HCT116 (cell line): ENCODE measurements at regions not wholly inside any gene's neighbourhood (a gene's known extent, or its start where the extent isn't known, plus 50 kb on each side); places are given as distances from the start of the nearest gene placed in this dataset.

Source experiments
- ATAC-seq: fragments of 200-7000 bp; cut with Tn5 transposase; 2 replicates; pipeline ENCODE4 v1.9.1; 2020; ENCODE audit warnings: mild to moderate bottlenecking, moderate library complexity
- BruUV-seq: library from RNA; stranded (reverse); fragments of 400-500 nt; replicated peaks from 2 replicates; lab custom pipeline; 2021; lab: Mats Ljungman, UMichigan
- CTCF ChIA-PET: fragments of 300-600 bp; sonication (Branson Sonifier 250); formaldehyde crosslinking; loops from one replicate; lab custom pipeline; 2021; ENCODE audit warnings: antibody characterized with exemption; lab: Charles Lee
- POLR2A ChIA-PET: fragments of 300-600, 350-600 bp; sonication (Branson Sonifier 250); formaldehyde crosslinking; loops from one replicate; lab custom pipeline; 2021; ENCODE audit warnings: antibody characterized with exemption; lab: Charles Lee
- RAD21 ChIA-PET, 2 experiments: fragments of 300-600 bp; sonication (Branson Sonifier 250); formaldehyde crosslinking; loops; one replicate each; lab custom pipeline; 2023; ENCODE audit warnings: low total read pairs in 2 of 2; ENCODE audit not compliant: uncharacterized antibody in 2 of 2, unreplicated experiment in 2 of 2, low non-redundant PET in 1 of 2; lab: Charles Lee
- DNase-seq: peaks from one replicate; pipeline ENCODE4 v3.0.0-alpha.2; 2010; ENCODE audit warnings: low read depth, low spot score
- H2AFZ ChIP-seq: fragments of 200-600 bp; shearing (Covaris generic), sonication (generic); 2 replicates; pipeline ENCODE4 v1.6.1; 2017; ENCODE audit warnings: low read depth, mixed run types, mixed read lengths, antibody characterized with exemption, low read length; ENCODE audit not compliant: poor library complexity, severe bottlenecking
- H3K27ac ChIP-seq: 2 replicates; pipeline ENCODE4 v1.5.1; 2012; ENCODE audit warnings: low read depth, low read length
- H3K27me3 ChIP-seq: fragments of 200-600 bp; sonication (generic); 2 replicates; pipeline ENCODE4 v1.6.1; 2016; ENCODE audit warnings: mixed run types, low read length, mixed read lengths; ENCODE audit not compliant: insufficient read depth
- H3K36me3 ChIP-seq, 2 experiments: fragments of 200-500 bp in 1 of 2; fragments of 200-600 bp in 1 of 2; sonication (Bioruptor generic) in 1 of 2; sonication (generic) in 1 of 2; 2 replicates each; pipeline versions ENCODE4 v1.5.1 to v1.6.1; 2014 to 2016; ENCODE audit warnings: low read length in 2 of 2, inconsistent platforms in 1 of 2, mixed read lengths in 1 of 2, mixed run types in 1 of 2; ENCODE audit not compliant: insufficient read depth in 2 of 2, control insufficient read depth in 1 of 2
- H3K4me1 ChIP-seq, 2 experiments: fragments of 200-600 bp in 1 of 2; sonication (generic) in 1 of 2; 2 replicates each; pipeline versions ENCODE4 v1.5.1 to v1.6.1; 2012 to 2017; ENCODE audit warnings: low read length in 2 of 2, inconsistent platforms in 1 of 2, mild to moderate bottlenecking in 1 of 2, mixed read lengths in 1 of 2, mixed run types in 1 of 2, moderate library complexity in 1 of 2; ENCODE audit not compliant: insufficient read depth in 2 of 2, control insufficient read depth in 1 of 2
- H3K4me2 ChIP-seq: fragments of 200-600 bp; sonication (generic); 2 replicates; pipeline ENCODE4 v1.6.1; 2017; ENCODE audit warnings: mixed run types, low read length, mixed read lengths
- H3K4me3 ChIP-seq, 2 experiments: fragments of 200-600 bp in 1 of 2; sonication (generic) in 1 of 2; replicated peaks in 1 of 2; 2 replicates each; pipeline ENCODE4 v1.5.1; 2011 to 2016; ENCODE audit warnings: low read length in 2 of 2, control low read depth in 1 of 2, low read depth in 1 of 2, mild to moderate bottlenecking in 1 of 2, mixed read lengths in 1 of 2, mixed run types in 1 of 2
- H3K79me2 ChIP-seq: fragments of 200-600 bp; sonication (generic); 2 replicates; pipeline ENCODE4 v1.6.1; 2017; ENCODE audit warnings: mild to moderate bottlenecking, mixed run types, low read length, moderate library complexity, mixed read lengths; ENCODE audit not compliant: insufficient read depth
- H3K9ac ChIP-seq: fragments of 200-600 bp; sonication (generic); 2 replicates; pipeline ENCODE4 v1.6.1; 2016; ENCODE audit warnings: low read length, mixed read lengths
- H3K9me2 ChIP-seq: fragments of 200-600 bp; sonication (generic), shearing (Covaris generic); 2 replicates; pipeline ENCODE4 v1.6.1; 2017; ENCODE audit warnings: mixed run types, mild to moderate bottlenecking, moderate library complexity; ENCODE audit not compliant: insufficient read depth
- H3K9me3 ChIP-seq, 2 experiments: fragments of 200-500 bp in 1 of 2; fragments of 200-600 bp in 1 of 2; sonication (Bioruptor generic) in 1 of 2; sonication (generic) in 1 of 2; 2 replicates each; pipeline ENCODE4 v1.6.1; 2014 to 2017; ENCODE audit warnings: low read length in 2 of 2, mixed read lengths in 2 of 2, inconsistent platforms in 1 of 2, low read depth in 1 of 2, mild to moderate bottlenecking in 1 of 2, mixed run types in 1 of 2, moderate library complexity in 1 of 2; ENCODE audit not compliant: control insufficient read depth in 1 of 2, insufficient read depth in 1 of 2
- H4K20me1 ChIP-seq: fragments of 200-600 bp; sonication (generic), shearing (Covaris generic); 2 replicates; pipeline ENCODE4 v1.6.1; 2017; ENCODE audit warnings: mixed run types, mild to moderate bottlenecking, moderate library complexity; ENCODE audit not compliant: insufficient read depth
- CBX3 ChIP-seq: IDR thresholded peaks from 2 replicates; pipeline ENCODE4 v1.6.1; 2012; ENCODE audit warnings: low read depth
- CEBPB ChIP-seq: IDR thresholded peaks from 2 replicates; pipeline ENCODE4 v1.6.1; 2012; ENCODE audit warnings: low read depth
- EGR1 ChIP-seq: IDR thresholded peaks from 2 replicates; pipeline ENCODE4 v1.6.1; 2012; ENCODE audit warnings: low read depth
- ELF1 ChIP-seq: IDR thresholded peaks from 2 replicates; pipeline ENCODE4 v1.6.1; 2012; ENCODE audit warnings: low read depth, borderline replicate concordance
- EZH2 ChIP-seq: fragments of 200-600 bp; sonication (generic); IDR thresholded peaks from 2 replicates; pipeline ENCODE4 v1.6.1; 2017; ENCODE audit warnings: antibody characterized with exemption, mixed run types
- EZH2phosphoT487 ChIP-seq: fragments of 200-600 bp; IDR thresholded peaks from 2 replicates; pipeline ENCODE4 v1.6.1; 2018; ENCODE audit warnings: antibody characterized with exemption, borderline replicate concordance
- FOSL1 ChIP-seq: IDR thresholded peaks from 2 replicates; pipeline ENCODE4 v1.6.1; 2012; ENCODE audit warnings: low read depth
- POLR2A ChIP-seq: IDR thresholded peaks from 2 replicates; pipeline ENCODE4 v1.7.0; 2011; ENCODE audit warnings: borderline replicate concordance; ENCODE audit not compliant: insufficient read depth, insufficient read length; ENCODE audit errors: extremely low read depth
- POLR2AphosphoS5 ChIP-seq: IDR thresholded peaks from 2 replicates; pipeline ENCODE4 v1.6.1; 2011; ENCODE audit warnings: mild to moderate bottlenecking, low read depth, low read length, moderate library complexity
- RAD21 ChIP-seq: IDR thresholded peaks from 2 replicates; pipeline ENCODE4 v1.6.1; 2012; ENCODE audit warnings: low read depth, mild to moderate bottlenecking
- SIN3A ChIP-seq: IDR thresholded peaks from 2 replicates; pipeline ENCODE4 v1.6.1; 2012; ENCODE audit warnings: low read depth
- SP1 ChIP-seq: IDR thresholded peaks from 2 replicates; pipeline ENCODE4 v1.6.1; 2012; ENCODE audit warnings: low read depth
- SRF ChIP-seq: IDR thresholded peaks from 2 replicates; pipeline ENCODE4 v1.6.1; 2012; ENCODE audit warnings: low read depth
- TCF7L2 ChIP-seq: IDR thresholded peaks from 2 replicates; pipeline ENCODE4 v1.7.0; 2011; ENCODE audit warnings: borderline replicate concordance, inconsistent platforms; ENCODE audit not compliant: insufficient read depth, insufficient read length; ENCODE audit errors: extremely low read depth
- YY1 ChIP-seq: IDR thresholded peaks from 2 replicates; pipeline ENCODE4 v1.6.1; 2011; ENCODE audit warnings: low read length, low read depth, moderate library complexity, mild to moderate bottlenecking; ENCODE audit not compliant: insufficient replicate concordance; ENCODE audit errors: extremely low read depth
- ZFX ChIP-seq: fragments of 450-650 bp; IDR thresholded peaks from 2 replicates; pipeline ENCODE4 v1.6.1; 2017
- ZNF274 ChIP-seq: fragments of 200-500 bp; sonication (Bioruptor generic); IDR thresholded peaks from 2 replicates; pipeline ENCODE4 v1.6.1; 2014; ENCODE audit warnings: mild to moderate bottlenecking, low read depth, low read length, inconsistent platforms
- intact Hi-C: fragments of 100-400 bp; cut with micrococcal nuclease; formaldehyde crosslinking; loops from 2 replicates; pipeline ENCODE4 v1.10.0; 2022
- TF ChIP-seq, protein P1 (sequence below), 3 experiments: fragments of 200-600 bp in 1 of 3; sonication (generic) in 1 of 3; IDR thresholded peaks in 2 of 3; conservative IDR thresholded peaks in 1 of 3; 2 replicates each; pipeline ENCODE4 v1.5.1; 2012 to 2017; ENCODE audit warnings: low read depth in 2 of 3, low read length in 2 of 3, antibody characterized with exemption in 1 of 3, borderline replicate concordance in 1 of 3, control low read depth in 1 of 3, mild to moderate bottlenecking in 1 of 3, mixed read lengths in 1 of 3, mixed run types in 1 of 3, moderate library complexity in 1 of 3; ENCODE audit not compliant: insufficient read depth in 1 of 3
- TF ChIP-seq, protein P2 (sequence below): IDR thresholded peaks from 2 replicates; pipeline ENCODE4 v1.6.1; 2012; ENCODE audit warnings: low read depth
- TF ChIP-seq, protein P3 (sequence below): IDR thresholded peaks from 2 replicates; pipeline ENCODE4 v1.6.1; 2011; ENCODE audit warnings: mild to moderate bottlenecking, low read length, moderate library complexity; ENCODE audit not compliant: insufficient replicate concordance; ENCODE audit errors: extremely low read depth

DNA sequence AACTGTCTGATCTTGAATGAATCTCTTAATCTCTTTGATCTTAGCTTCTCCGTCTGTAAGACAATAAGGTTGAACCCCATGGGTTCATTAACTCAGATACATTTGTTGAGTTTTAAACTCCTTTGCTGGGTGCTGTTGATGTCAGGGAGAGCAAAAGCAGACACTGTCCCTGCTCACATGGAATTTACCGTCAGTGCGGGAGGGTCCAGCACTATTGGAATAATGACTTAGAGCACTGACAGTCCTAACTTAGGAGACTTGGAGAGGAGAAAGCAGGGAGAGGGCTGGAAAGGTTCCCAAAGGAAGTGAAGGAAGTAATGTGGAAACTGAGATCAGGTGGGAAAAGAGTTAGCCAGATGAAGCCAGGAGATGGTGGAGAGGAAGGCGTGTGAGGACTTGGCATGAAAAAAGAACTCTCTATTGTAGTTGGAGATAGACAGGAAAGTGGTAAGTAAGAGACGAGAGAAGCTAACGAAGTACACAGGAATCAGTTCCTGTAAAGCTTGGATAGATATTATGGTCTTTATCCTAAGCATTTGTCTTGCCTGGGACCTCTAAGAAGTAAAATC is 141.4 kb upstream of the SERTAD2 start:
- ATAC-seq (no peak), DNase-seq (no peak)
- no peak overlapping the region for H2AFZ ChIP-seq
- no peaks in the 10 kb centered on the region for H3K27me3 ChIP-seq
- no peak overlapping the region for H3K4me2 ChIP-seq
- no peaks in the 10 kb centered on the region for H3K36me3 ChIP-seq
- H4K20me1 ChIP-seq = no peaks in the 10 kb centered on the region
- TF ChIP-seq SIN3A (no peak), EGR1 (no peak), CBX3 (no peak), SP1 (no peak), RAD21 (no peak), ZFX (no peak), POLR2AphosphoS5 (no peak), ELF1 (no peak), EZH2 (no peak), SRF (no peak), YY1 (no peak), EZH2phosphoT487 (no peak), POLR2A (no peak), FOSL1 (no peak), CEBPB (no peak), ZNF274 (no peak), TCF7L2 (no peak)
- TF ChIP-seq, protein P1, sequence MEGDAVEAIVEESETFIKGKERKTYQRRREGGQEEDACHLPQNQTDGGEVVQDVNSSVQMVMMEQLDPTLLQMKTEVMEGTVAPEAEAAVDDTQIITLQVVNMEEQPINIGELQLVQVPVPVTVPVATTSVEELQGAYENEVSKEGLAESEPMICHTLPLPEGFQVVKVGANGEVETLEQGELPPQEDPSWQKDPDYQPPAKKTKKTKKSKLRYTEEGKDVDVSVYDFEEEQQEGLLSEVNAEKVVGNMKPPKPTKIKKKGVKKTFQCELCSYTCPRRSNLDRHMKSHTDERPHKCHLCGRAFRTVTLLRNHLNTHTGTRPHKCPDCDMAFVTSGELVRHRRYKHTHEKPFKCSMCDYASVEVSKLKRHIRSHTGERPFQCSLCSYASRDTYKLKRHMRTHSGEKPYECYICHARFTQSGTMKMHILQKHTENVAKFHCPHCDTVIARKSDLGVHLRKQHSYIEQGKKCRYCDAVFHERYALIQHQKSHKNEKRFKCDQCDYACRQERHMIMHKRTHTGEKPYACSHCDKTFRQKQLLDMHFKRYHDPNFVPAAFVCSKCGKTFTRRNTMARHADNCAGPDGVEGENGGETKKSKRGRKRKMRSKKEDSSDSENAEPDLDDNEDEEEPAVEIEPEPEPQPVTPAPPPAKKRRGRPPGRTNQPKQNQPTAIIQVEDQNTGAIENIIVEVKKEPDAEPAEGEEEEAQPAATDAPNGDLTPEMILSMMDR (IDR thresholded peaks at IDR 0.05 in 2 of 3, conservative IDR thresholded peaks at IDR 0.05 in 1 of 3; ENCODE audit: borderline replicate concordance in 1 of 3, insufficient read depth in 1 of 3, low read depth in 2 of 3, low read length in 2 of 3) = no peak
- TF ChIP-seq, protein P2, sequence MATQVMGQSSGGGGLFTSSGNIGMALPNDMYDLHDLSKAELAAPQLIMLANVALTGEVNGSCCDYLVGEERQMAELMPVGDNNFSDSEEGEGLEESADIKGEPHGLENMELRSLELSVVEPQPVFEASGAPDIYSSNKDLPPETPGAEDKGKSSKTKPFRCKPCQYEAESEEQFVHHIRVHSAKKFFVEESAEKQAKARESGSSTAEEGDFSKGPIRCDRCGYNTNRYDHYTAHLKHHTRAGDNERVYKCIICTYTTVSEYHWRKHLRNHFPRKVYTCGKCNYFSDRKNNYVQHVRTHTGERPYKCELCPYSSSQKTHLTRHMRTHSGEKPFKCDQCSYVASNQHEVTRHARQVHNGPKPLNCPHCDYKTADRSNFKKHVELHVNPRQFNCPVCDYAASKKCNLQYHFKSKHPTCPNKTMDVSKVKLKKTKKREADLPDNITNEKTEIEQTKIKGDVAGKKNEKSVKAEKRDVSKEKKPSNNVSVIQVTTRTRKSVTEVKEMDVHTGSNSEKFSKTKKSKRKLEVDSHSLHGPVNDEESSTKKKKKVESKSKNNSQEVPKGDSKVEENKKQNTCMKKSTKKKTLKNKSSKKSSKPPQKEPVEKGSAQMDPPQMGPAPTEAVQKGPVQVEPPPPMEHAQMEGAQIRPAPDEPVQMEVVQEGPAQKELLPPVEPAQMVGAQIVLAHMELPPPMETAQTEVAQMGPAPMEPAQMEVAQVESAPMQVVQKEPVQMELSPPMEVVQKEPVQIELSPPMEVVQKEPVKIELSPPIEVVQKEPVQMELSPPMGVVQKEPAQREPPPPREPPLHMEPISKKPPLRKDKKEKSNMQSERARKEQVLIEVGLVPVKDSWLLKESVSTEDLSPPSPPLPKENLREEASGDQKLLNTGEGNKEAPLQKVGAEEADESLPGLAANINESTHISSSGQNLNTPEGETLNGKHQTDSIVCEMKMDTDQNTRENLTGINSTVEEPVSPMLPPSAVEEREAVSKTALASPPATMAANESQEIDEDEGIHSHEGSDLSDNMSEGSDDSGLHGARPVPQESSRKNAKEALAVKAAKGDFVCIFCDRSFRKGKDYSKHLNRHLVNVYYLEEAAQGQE = no peak
- TF ChIP-seq, protein P3, sequence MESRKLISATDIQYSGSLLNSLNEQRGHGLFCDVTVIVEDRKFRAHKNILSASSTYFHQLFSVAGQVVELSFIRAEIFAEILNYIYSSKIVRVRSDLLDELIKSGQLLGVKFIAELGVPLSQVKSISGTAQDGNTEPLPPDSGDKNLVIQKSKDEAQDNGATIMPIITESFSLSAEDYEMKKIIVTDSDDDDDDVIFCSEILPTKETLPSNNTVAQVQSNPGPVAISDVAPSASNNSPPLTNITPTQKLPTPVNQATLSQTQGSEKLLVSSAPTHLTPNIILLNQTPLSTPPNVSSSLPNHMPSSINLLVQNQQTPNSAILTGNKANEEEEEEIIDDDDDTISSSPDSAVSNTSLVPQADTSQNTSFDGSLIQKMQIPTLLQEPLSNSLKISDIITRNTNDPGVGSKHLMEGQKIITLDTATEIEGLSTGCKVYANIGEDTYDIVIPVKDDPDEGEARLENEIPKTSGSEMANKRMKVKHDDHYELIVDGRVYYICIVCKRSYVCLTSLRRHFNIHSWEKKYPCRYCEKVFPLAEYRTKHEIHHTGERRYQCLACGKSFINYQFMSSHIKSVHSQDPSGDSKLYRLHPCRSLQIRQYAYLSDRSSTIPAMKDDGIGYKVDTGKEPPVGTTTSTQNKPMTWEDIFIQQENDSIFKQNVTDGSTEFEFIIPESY = no peak
- H3K9ac ChIP-seq = no peak overlapping the region
- H3K27ac ChIP-seq = no peak overlapping the region
- no peaks in the 10 kb centered on the region for H3K79me2 ChIP-seq
- ChIA-PET RAD21 (no interaction called here), CTCF (no interaction called here), POLR2A (no interaction called here)
- no peak overlapping the region for H3K4me3 ChIP-seq
- H3K9me3 ChIP-seq = no peaks in the 10 kb centered on the region
- no peaks in the 10 kb centered on the region for H3K9me2 ChIP-seq
- peaks cover 34 to 44% of the 10 kb centered on the region in 2 experiments for H3K4me1 ChIP-seq
- no TSS peak for BruUV-seq
- intact Hi-C loops = no loop called here
